Common myeloid progenitor, CD34-positive (primary cell): ENCODE measurements at regions not wholly inside any gene's neighbourhood (a gene's known extent, or its start where the extent isn't known, plus 50 kb on each side); places are given as distances from the start of the nearest gene placed in this dataset.
A peak's percentile ranks its signal among the peaks of the same experiment; 100 is the strongest.
"Not testable (repeated sequence)": the region's sequence is repeated elsewhere in the genome, so short reads cannot be mapped to it uniquely, and the experiment has no call there.

ENCODE experiments used
- CTCF ChIA-PET: fragments of 350-600 bp; sonication (Branson Sonifier 250); formaldehyde crosslinking; loops from one replicate; lab custom pipeline; 2021; ENCODE audit warnings: antibody characterized with exemption; lab: Charles Lee
- POLR2A ChIA-PET: fragments of 350-600 bp; sonication (Branson Sonifier 250); formaldehyde crosslinking; loops from one replicate; lab custom pipeline; 2021; ENCODE audit warnings: antibody characterized with exemption; lab: Charles Lee
- DNase-seq, 3 donors: peaks; one replicate each; pipeline versions ENCODE4 v3.0.0 to v3.0.0-alpha.2; 2013
- H3K27ac ChIP-seq, 2 experiments: 1 replicate in 1 of 2; 2 replicates in 1 of 2; pipeline ENCODE4 v1.7.0; 2013; ENCODE audit warnings: inconsistent platforms in 2 of 2, low read length in 2 of 2, mild to moderate bottlenecking in 2 of 2, low read depth in 1 of 2, moderate library complexity in 1 of 2; ENCODE audit not compliant: severe bottlenecking in 2 of 2, insufficient read depth in 1 of 2, poor library complexity in 1 of 2
- H3K27me3 ChIP-seq, 5 experiments: replicated peaks in 2 of 5; 1 replicate in 3 of 5; 2 replicates in 2 of 5; pipeline versions ENCODE4 v1.6.1 to v1.7.0; 2013; ENCODE audit warnings: low read length in 4 of 5, mild to moderate bottlenecking in 2 of 5, moderate library complexity in 2 of 5, inconsistent platforms in 1 of 5; ENCODE audit not compliant: insufficient read depth in 5 of 5, control insufficient read depth in 4 of 5
- H3K36me3 ChIP-seq, 4 experiments: 1 replicate in 2 of 4; 2 replicates in 2 of 4; pipeline versions ENCODE4 v1.6.1 to v1.7.0; 2013; ENCODE audit warnings: low read length in 3 of 4, control low read depth in 1 of 4, mild to moderate bottlenecking in 1 of 4; ENCODE audit not compliant: control insufficient read depth in 4 of 4, insufficient read depth in 4 of 4
- H3K4me1 ChIP-seq, 4 experiments: 1 replicate in 3 of 4; 2 replicates in 1 of 4; pipeline versions ENCODE4 v1.6.1 to v1.7.1; 2013; ENCODE audit warnings: low read length in 3 of 4, mild to moderate bottlenecking in 3 of 4, control low read depth in 1 of 4, inconsistent platforms in 1 of 4, moderate library complexity in 1 of 4; ENCODE audit not compliant: control insufficient read depth in 4 of 4, insufficient read depth in 4 of 4; ENCODE audit errors: control extremely low read depth in 1 of 4
- H3K4me3 ChIP-seq, 7 experiments: 1 replicate in 4 of 7; 2 replicates in 3 of 7; pipeline versions ENCODE4 v1.5.1 to v1.7.0; 2013; ENCODE audit warnings: mild to moderate bottlenecking in 7 of 7, low read length in 6 of 7, moderate library complexity in 6 of 7, inconsistent platforms in 2 of 7, low read depth in 2 of 7, control low read depth in 1 of 7; ENCODE audit not compliant: insufficient read depth in 4 of 7, control insufficient read depth in 1 of 7; ENCODE audit errors: extremely low read depth in 1 of 7
- H3K9me3 ChIP-seq, 5 experiments: 1 replicate in 4 of 5; 2 replicates in 1 of 5; pipeline versions ENCODE4 v1.6.1 to v1.7.1; 2013; ENCODE audit warnings: low read length in 4 of 5, mild to moderate bottlenecking in 2 of 5, inconsistent platforms in 1 of 5, low read depth in 1 of 5, moderate library complexity in 1 of 5; ENCODE audit not compliant: control insufficient read depth in 4 of 5, insufficient read depth in 2 of 5; ENCODE audit errors: control extremely low read depth in 1 of 5
- WGBS: methylation state at CpG from one replicate; pipeline ENCODE4 v1.1.5; 2013; ENCODE audit not compliant: insufficient coverage; 5-methylcytosine and 5-hydroxymethylcytosine counted together

GRCh38 chr2:143843686-143844085, 676.2 kb downstream of the ZEB2 start:
- ChIA-PET CTCF (interaction anchor here (1.8 kb wide), 1 partner anchor 12 kb away, joined by 4 read pairs; no protein-coding TSS in a partner anchor), POLR2A (no interaction called here)
- H3K27ac ChIP-seq = no peak overlapping the region
- no peak overlapping the region for H3K4me3 ChIP-seq
- H3K36me3 ChIP-seq = no peaks in the 10 kb centered on the region
- H3K27me3 ChIP-seq = no peaks in the 10 kb centered on the region
- DNase-seq = no peak
- 100% methylated on average over 3 of the region's 3 CpGs for WGBS
- no peaks in the 10 kb centered on the region for H3K4me1 ChIP-seq
- H3K9me3 ChIP-seq = peaks cover 0 to 3% (median 0%) of the 10 kb centered on the region in 5 experiments

DNA sequence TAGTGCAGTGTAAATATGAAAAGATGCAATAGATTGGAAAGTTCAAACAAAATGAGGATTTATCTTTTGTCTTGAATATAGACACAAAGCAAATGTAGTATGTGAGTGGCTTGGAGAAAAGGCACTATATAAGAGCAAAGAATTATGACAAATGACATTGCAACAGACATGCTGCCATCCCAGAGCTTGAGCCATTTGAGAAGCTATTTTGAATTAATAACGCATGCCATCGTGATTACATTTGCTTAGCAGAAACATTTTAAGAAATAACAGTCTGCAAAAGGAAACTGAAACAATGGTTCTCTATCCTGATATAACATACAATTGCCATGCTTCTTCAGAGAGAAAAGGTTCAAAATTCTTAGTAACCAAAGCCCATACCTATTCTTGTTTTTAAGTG, 677.1 kb downstream of the ZEB2 start:
- POLR2A ChIA-PET = no interaction called here
- H3K36me3 ChIP-seq = no peaks in the 10 kb centered on the region
- H3K4me3 ChIP-seq = no peak overlapping the region
- CTCF ChIA-PET = no interaction called here
- 100% methylated on average over 2 of the region's 2 CpGs for WGBS
- no peak overlapping the region for H3K27ac ChIP-seq
- no peaks in the 10 kb centered on the region for H3K27me3 ChIP-seq
- no peaks in the 10 kb centered on the region for H3K4me1 ChIP-seq
- no peak for DNase-seq
- peaks cover 0 to 3% (median 0%) of the 10 kb centered on the region in 5 experiments for H3K9me3 ChIP-seq

- Histone ChIP-seq H3K36me3 (no peaks in the 10 kb centered on the region), H3K4me1 (no peaks in the 10 kb centered on the region), H3K27ac (no peak overlapping the region), H3K9me3 (peaks cover 0 to 3% (median 0%) of the 10 kb centered on the region in 5 experiments), H3K27me3 (no peaks in the 10 kb centered on the region), H3K4me3 (no peak overlapping the region)
- 96% methylated on average over 3 of the region's 4 CpGs for WGBS
- POLR2A ChIA-PET = no interaction called here
- CTCF ChIA-PET = no interaction called here
- peak; percentile 18 to 44 (median 38) for DNase-seq
Measured at GRCh38 chr2:143841935-143842334, 678.0 kb downstream of the ZEB2 start.

GRCh38 chr2:143840601-143841000, 679.3 kb downstream of the ZEB2 start:
- ChIA-PET CTCF (interaction anchor here (0.7 kb wide), 1 partner anchor 1184 kb away, joined by 3 read pairs; no protein-coding TSS in a partner anchor), POLR2A (no interaction called here)
- Histone ChIP-seq H3K27me3 (no peaks in the 10 kb centered on the region), H3K36me3 (no peaks in the 10 kb centered on the region), H3K4me3 (no peak overlapping the region), H3K9me3 (peaks cover 0 to 3% (median 0%) of the 10 kb centered on the region in 5 experiments), H3K4me1 (no peaks in the 10 kb centered on the region), H3K27ac (no peak overlapping the region)
- no peak for DNase-seq

DNA sequence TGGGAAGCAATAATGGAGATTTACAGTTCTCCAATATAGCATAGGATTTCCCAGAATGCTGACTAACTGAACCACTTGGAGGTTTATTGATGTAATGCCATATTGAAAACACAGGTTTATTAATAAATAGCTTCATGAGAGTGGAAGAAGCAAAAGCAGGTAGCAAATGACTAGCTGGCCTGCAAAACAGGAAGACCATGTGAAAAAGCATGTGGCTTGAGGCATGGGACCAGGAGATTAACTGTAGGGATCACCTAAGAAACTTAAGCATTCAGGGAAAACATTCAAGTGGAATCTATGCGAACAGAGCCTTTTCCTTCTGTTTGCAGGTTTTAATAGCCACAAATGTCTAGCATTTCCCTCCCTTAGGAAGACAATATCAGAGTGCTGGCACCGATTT, 679.7 kb downstream of the ZEB2 start:
- CTCF ChIA-PET = interaction anchor here (0.7 kb wide), 1 partner anchor 1184 kb away, joined by 3 read pairs; no protein-coding TSS in a partner anchor
- POLR2A ChIA-PET = no interaction called here
- WGBS = no CpG with 5 or more reads among the region's 2 CpGs
- peaks cover 0 to 3% (median 0%) of the 10 kb centered on the region in 5 experiments for H3K9me3 ChIP-seq
- no peaks in the 10 kb centered on the region for H3K27me3 ChIP-seq
- DNase-seq = no peak
- no peaks in the 10 kb centered on the region for H3K4me1 ChIP-seq
- H3K36me3 ChIP-seq = no peaks in the 10 kb centered on the region
- H3K27ac ChIP-seq = no peak overlapping the region
- no peak overlapping the region for H3K4me3 ChIP-seq

- no peak overlapping the region for H3K27ac ChIP-seq
- DNase-seq = no peak
- no peaks in the 10 kb centered on the region for H3K36me3 ChIP-seq
- no CpG with 5 or more reads among the region's 2 CpGs for WGBS
- H3K27me3 ChIP-seq = no peaks in the 10 kb centered on the region
- no peak overlapping the region for H3K4me3 ChIP-seq
- no peaks in the 10 kb centered on the region for H3K4me1 ChIP-seq
- POLR2A ChIA-PET = no interaction called here
- CTCF ChIA-PET = interaction anchor here (0.7 kb wide), 1 partner anchor 1466 kb away, joined by 3 read pairs; no protein-coding TSS in a partner anchor
- H3K9me3 ChIP-seq = peaks cover 0 to 3% (median 0%) of the 10 kb centered on the region in 5 experiments
Measured at GRCh38 chr2:143839456-143839855, 680.5 kb downstream of the ZEB2 start.

- CTCF ChIA-PET, H3K36me3 ChIP-seq, H3K4me1 ChIP-seq, H3K4me3 ChIP-seq, DNase-seq, H3K27ac ChIP-seq, H3K27me3 ChIP-seq, H3K9me3 ChIP-seq, POLR2A ChIA-PET: not testable (repeated sequence)
Measured at GRCh38 chr2:143837055-143837454, 682.9 kb downstream of the ZEB2 start.
